GM19397 (cell line): ENCODE measurements at regions not wholly inside any gene's neighbourhood (a gene's known extent, or its start where the extent isn't known, plus 50 kb on each side); places are given as distances from the start of the nearest gene placed in this dataset.
A peak's percentile ranks its signal among the peaks of the same experiment; 100 is the strongest.

ENCODE experiments used
- ATAC-seq: cut with Tn5 transposase; IDR thresholded peaks from one replicate; pipeline ENCODE4 v1.9.1; 2021; ENCODE audit warnings: mild to moderate bottlenecking, moderate library complexity; ENCODE audit not compliant: unreplicated experiment

- ATAC-seq: no peak
These were observed 101.2 kb downstream of the CRPPA start for GRCh38 chr7:16320099-16320660.

- no peak for ATAC-seq
These were observed 102.1 kb downstream of the CRPPA start for GRCh38 chr7:16318989-16319915.

DNA sequence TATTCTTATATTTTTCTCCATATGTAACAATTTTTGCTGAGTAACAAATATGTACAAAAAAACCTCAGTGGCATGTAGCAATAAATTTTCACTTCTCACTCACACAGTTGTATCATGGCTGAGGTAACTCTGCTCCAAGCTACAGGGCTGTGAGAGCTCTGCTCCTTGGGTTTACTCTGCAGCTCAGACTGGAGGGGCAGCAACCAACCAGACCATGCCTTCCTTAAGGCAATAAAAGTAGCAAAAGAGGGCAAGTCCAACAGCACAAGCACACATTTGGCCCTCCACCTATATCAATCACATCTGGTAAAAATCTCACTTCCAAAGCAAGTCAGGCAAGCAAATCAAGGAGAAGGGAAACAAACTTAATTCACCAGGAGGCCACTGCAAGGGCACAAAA lies 102.9 kb downstream of the CRPPA start:
- no peak for ATAC-seq

DNA sequence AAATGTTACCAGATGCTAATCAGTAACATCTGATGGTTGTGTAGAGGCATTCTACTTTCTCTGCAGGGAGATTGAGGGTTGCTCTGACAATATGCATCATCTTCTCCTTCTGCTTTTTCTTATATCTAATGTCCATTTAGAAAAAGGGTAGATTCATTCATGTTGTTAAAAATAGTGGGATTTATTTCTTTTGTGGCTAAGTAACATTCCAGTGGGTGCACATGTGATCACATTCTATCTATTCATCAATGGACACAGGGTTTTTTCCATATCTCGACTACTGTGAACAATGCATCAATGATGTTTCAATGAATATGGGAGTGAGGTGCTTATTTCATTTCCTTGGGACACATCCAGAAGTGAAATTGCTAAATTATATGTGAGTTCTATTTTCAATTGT lies 103.9 kb downstream of the CRPPA start:
- ATAC-seq: no peak

DNA sequence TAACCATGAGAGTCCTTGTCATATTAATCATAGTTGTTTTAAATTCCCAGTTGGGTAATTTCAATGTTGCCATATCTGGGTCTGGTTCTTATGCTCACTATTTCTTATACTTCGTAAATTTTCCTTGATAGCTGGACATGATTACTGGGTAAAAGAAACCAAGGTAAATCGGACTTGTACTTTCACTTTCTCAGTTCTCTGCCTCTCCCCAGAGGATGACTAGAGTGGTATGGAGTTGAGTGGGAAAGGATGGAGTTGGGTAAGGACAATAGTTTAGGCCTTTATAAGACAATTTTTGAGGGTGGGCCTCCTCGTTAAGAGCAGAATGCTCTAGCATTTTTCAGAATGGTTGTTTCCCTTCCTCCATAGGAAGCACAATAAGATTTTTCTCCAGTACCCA lies 106.1 kb downstream of the CRPPA start:
- ATAC-seq: no peak

GRCh38 chr7:16309129-16309528 lies 112.2 kb downstream of the CRPPA start:
- no peak for ATAC-seq

DNA sequence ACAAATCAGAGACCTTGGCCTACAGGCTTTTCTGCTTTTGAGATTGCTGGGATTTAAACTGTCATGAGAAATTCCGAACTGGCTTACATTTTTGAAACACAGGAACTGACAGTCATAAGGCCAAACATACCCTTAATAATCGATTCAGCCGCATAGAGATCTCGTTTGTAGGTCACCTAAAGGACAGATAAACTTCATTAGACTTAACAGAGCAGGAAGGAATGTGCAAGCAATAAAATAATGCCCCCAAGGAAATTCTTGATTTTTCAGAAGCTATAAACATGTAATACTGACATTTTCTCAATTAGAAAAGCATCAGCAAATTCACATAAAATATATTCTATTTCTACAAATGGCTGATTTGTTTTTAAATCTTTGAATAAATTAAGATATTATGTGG lies 120.0 kb downstream of the CRPPA start:
- no peak for ATAC-seq

- ATAC-seq: no peak
These were observed 120.9 kb downstream of the CRPPA start for GRCh38 chr7:16300361-16300895.

DNA sequence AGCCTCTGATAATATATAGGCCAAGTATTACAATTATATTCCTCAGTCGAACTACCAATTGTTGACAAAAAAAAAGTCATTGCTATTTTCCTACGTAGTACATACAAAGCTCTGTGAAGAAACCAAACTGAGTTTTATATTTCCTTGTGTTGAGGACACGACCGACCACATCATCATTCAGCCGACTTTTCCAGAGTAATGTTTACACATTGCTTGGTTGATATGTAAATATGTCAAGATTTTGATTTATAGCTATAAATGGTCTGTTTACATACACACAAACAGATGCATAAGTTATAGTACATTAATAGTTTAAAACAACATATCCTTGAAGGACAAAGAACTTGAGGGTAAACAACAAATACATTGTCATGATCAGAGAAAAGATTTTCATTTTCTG lies 121.5 kb downstream of the CRPPA start:
- no peak for ATAC-seq

- ATAC-seq: no peak
These were observed 123.1 kb downstream of the CRPPA start for GRCh38 chr7:16298221-16298620.

DNA sequence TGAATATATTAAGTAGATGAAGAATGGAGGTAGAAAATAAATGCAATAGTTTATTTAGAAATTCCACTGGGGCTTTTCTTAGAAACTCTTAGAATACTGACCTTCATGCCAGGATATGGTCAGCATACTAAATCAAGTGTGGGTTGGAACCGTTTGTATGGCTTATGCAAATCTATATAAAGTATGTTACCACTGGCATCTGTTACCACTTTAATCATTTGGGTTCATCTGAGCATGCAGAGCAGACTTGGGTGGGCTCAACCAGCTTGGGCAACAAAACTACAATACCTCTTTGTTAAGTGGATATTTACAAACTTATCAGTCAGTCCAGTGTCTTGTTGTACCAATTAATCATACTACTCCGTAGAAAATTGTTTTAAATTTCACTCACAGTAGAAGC lies 125.8 kb downstream of the CRPPA start:
- ATAC-seq: no peak

DNA sequence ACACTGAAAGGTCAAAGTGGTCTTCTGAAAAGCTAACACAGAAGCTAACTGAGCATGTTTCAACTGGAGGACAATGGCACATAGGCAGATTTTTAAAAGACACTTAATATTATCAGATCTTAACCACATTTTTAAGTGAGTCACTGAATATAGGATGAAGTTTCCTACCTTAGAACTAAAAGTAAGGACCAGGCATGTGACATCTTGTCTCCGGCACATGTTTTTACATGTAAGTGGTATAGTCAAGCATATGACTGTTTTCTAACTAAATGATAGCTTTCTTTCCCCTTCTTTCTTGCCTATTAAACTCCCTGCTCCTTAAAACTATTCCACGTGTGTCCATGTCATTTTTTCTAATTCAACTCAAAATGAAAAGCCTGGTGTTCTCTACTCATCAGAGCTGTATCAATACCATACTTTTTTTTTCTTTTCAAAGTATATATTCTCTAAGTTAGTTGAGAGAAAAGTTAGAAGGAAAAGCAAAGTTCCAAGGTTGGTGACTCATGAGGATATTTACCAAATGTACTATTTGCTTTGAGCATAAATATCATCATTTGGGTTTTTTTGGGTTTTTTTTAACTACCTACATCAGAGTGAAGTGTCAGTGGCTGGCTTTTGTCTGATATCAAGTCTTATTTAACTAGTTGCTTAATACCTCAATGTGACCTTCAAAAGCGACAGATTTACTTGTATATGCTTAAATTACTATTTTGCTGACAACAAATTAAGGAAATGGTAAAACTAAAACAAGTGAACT lies 127.5 kb downstream of the CRPPA start:
- ATAC-seq: no peak

GRCh38 chr7:16284581-16284980 lies 136.8 kb downstream of the CRPPA start:
- no peak for ATAC-seq

- no peak for ATAC-seq
These were observed 143.1 kb downstream of the CRPPA start for GRCh38 chr7:16278167-16278787.

- no peak for ATAC-seq
These were observed 149.2 kb downstream of the CRPPA start for GRCh38 chr7:16271990-16272665.

- peak; percentile 81 for ATAC-seq
These were observed 149.9 kb downstream of the CRPPA start for GRCh38 chr7:16271355-16271915.

DNA sequence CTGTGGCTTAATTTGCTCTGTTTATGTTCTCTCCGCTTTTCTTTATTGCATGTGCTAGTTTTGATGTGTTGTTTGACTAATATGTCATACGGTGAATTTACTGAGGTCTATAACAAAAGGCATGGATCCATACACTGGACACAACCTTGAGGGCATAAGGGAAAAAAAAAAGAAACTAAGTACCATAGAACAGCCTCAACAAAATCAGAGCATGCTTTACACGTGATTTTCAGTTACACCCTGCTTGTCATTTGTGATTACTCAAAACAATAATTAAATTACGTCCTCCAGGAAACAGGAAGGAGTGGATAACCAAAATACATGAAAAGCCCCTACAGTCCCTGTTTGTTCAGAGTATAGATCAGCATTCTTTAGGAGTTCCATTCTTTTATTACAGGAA lies 150.5 kb downstream of the CRPPA start:
- ATAC-seq: no peak

DNA sequence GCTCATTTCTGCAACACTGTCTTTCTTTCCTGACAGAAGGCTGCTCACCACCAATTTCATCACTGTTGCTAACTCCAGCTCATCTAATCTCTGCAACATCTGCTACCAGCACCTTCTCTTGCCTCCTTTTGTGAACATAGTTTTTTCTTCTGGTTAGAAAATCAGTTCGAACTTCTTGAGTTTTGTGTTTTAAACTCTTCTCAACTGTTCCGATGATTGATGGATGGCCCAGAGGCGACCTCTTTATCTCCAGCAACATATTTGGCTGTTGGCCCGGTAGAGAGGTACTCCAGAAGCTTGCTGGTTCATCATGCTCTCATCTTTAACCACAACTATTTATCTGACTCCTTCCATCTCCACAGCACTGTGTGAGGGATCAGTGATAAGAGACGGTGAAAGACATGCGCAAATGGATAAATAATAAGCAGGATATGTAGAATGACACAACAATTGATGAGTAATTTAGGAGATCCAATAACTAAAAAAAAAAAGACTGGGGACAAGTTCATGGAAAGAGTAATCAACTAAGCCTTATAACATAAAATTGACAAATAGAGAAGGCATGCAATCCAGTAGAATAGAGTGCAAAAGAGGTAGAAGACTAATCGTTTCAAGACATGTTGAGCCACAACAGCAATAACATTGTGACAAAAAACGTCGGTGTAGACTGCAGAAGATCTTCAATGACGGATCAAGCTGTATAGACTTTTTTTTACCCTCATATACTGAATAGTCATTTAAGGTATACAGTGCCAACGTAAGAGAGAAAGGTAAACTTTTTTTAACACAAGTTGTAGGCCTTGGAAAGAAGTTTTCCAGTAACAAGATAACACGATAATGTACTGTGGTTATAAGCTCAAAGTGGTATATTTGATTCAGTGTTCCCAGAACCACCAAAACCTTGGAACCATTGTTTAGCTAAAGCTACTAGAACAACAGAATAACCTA lies 152.2 kb downstream of the CRPPA start:
- ATAC-seq: no peak
